Mammary epithelial cell (primary cell): ENCODE measurements at regions not wholly inside any gene's neighbourhood (a gene's known extent, or its start where the extent isn't known, plus 50 kb on each side); places are given as distances from the start of the nearest gene placed in this dataset.

Source experiments
- CTCF ChIP-seq, 2 donors: IDR thresholded peaks in 1 of 2; conservative IDR thresholded peaks in 1 of 2; 2 replicates each; pipeline ENCODE4 v1.5.1; 2011 to 2012; ENCODE audit warnings: inconsistent platforms in 2 of 2, low read length in 2 of 2, mild to moderate bottlenecking in 2 of 2, control low read depth in 1 of 2, low read depth in 1 of 2; ENCODE audit not compliant: insufficient read depth in 1 of 2; ENCODE audit errors: extremely low read depth in 1 of 2
- EZH2 ChIP-seq: IDR thresholded peaks from 2 replicates; pipeline ENCODE4 v1.6.1; 2012; ENCODE audit warnings: low read length, inconsistent platforms, borderline replicate concordance

GRCh38 chr12:131527736-131528135 lies 183.2 kb upstream of the SFSWAP start:
- no peak for TF ChIP-seq CTCF (conservative IDR thresholded peaks at IDR 0.05 in 1 of 2, IDR thresholded peaks at IDR 0.05 in 1 of 2; ENCODE audit: extremely low read depth in 1 of 2, insufficient read depth in 1 of 2, low read depth in 1 of 2, low read length in 2 of 2)
- no peak for TF ChIP-seq EZH2
